ENCODE measurements at regions not wholly inside any gene's neighbourhood (a gene's known extent, or its start where the extent isn't known, plus 50 kb on each side); places are given as distances from the start of the nearest gene placed in this dataset.

DNA sequence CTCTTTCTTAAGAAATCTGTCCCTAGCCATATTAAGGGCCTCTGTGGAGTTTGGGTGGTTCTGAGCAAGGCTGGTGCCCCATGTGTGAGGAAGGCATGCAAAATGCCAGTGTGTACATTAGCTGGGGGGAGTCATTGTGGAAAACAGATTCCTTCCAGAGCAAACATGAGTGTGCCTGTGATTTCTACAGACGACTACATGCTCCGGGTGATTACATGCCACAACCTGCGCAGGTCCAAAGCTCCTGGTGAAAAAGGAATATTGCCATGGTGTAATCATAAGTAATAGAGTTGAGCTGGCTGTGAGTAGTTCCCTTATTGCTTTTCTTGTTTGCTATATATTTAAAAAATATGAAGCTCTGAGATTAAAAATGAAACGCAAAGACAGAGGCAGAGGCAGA, 102.1 kb downstream of the ACER2 start:
- WGBS, 3 donors: 77 to 91% (median 82%) methylated on average over 4 of the region's 4 CpGs
- H3K4me3 ChIP-seq (ENCODE audit: low read depth in 1 of 3, low read length in 3 of 3): no peak overlapping the region
- H3K4me1 ChIP-seq (ENCODE audit: control insufficient read depth in 3 of 3, insufficient read depth in 2 of 3, low read depth in 1 of 3, low read length in 2 of 3): no peaks in the 10 kb centered on the region
- H3K27me3 ChIP-seq (ENCODE audit: control insufficient read depth in 3 of 3, insufficient read depth in 3 of 3, low read length in 3 of 3): no peaks in the 10 kb centered on the region
- FAIRE-seq: no peak
- DNase-seq: no peak
- peaks cover 0 to 3% of the 10 kb centered on the region in 2 donors for H3K9me3 ChIP-seq (ENCODE audit: control insufficient read depth in 2 of 2, insufficient read depth in 1 of 2, low read depth in 1 of 2, low read length in 1 of 2)
- no peaks in the 10 kb centered on the region for H3K36me3 ChIP-seq (ENCODE audit: control insufficient read depth in 3 of 3, insufficient read depth in 2 of 3, low read depth in 1 of 3, low read length in 3 of 3)
- H3K27ac ChIP-seq (ENCODE audit: low read depth in 1 of 3, low read length in 2 of 3): no peak overlapping the region

Data from small intestine (tissue), 7 donors.